Heart left ventricle (tissue), 13 donors: ENCODE measurements at regions not wholly inside any gene's neighbourhood (a gene's known extent, or its start where the extent isn't known, plus 50 kb on each side); places are given as distances from the start of the nearest gene placed in this dataset.

Experiments used
- CTCF ChIP-seq, 12 donors: fragments of 200-600 bp; sonication (generic) in 4 of 12; IDR thresholded peaks; one replicate each; pipeline versions ENCODE4 v1.5.0 to v1.8.0; 2018 to 2022; ENCODE audit warnings: antibody characterized with exemption in 12 of 12, mild to moderate bottlenecking in 5 of 12
- POLR2A ChIP-seq, 2 donors: fragments of 450-650 bp; IDR thresholded peaks; one replicate each; pipeline ENCODE4 v1.6.1; 2017; ENCODE audit warnings: antibody characterized with exemption in 2 of 2, mild to moderate bottlenecking in 2 of 2, moderate library complexity in 2 of 2
- donor health status: ischemic (EF 13 %, LVEDD 7.1; RV severe dilation, severe dysfunction).
- donor health status: DM: no; HTN: yes; CAD: no.
- donor health status: DM: no; HTN: no; CAD: no.
- donor health status: ischemic (EF 25% LVEDD 6.9; RV normal size, moderate dysfunction).
- donor health status: ischemic (EF 25% LVEDD 5.7; RV mildly dilated, moderate dysfunction).
- donor health status: ischemic (EF 35%, LVEDD 5.7; RV mildly dilated, moderate dysfunction).
- donor health status: nonischemic (EF 11% LVEDD 7.7; RV severe dilation, severe dysfunction).
- donor health status: DM: yes; HTN: yes; CAD: no.
- donor health status: PGD.
- donor health status: ischemic (EF 29% LVEDD 5.4; RV normal size, mild dysfunction).
- donor health status: nonischemic (EF 23%, LVEDD 6.1; RV moderate dilation, normal function).

DNA sequence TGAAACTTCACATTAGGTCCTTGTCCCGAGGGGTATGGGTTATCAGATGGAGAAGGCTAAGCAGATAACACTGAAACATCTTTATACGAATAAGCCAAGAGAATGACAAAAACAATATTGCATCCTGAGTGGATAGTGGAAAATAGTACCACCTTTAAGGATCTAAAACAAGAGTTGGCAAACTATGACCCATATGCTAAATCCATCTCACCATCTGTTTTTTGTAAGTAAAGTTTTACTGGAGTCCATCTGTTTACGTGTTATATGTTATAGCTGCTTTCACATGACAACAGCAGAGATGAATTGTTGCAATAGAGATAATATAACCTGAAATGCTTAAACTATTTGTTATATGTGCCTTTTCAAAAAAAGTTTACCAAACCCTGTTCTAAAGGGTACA is 76.1 kb upstream of the TRDN start:
- TF ChIP-seq CTCF (IDR thresholded peaks at IDR 0.05) (no peak), POLR2A (IDR thresholded peaks at IDR 0.05) (no peak)
